Rectal smooth muscle tissue (tissue), 1 donor: ENCODE measurements at regions not wholly inside any gene's neighbourhood (a gene's known extent, or its start where the extent isn't known, plus 50 kb on each side); places are given as distances from the start of the nearest gene placed in this dataset.

Source experiments
- H3K27ac ChIP-seq: one replicate; pipeline ENCODE4 v1.7.0; 2013; ENCODE audit warnings: low read depth, low read length, inconsistent platforms
- H3K27me3 ChIP-seq: one replicate; pipeline ENCODE4 v1.7.0; 2013; ENCODE audit warnings: low read length; ENCODE audit not compliant: control insufficient read depth, insufficient read depth
- H3K36me3 ChIP-seq: one replicate; pipeline ENCODE4 v1.7.0; 2013; ENCODE audit warnings: low read length; ENCODE audit not compliant: control insufficient read depth, insufficient read depth
- H3K4me1 ChIP-seq: one replicate; pipeline ENCODE4 v1.7.0; 2013; ENCODE audit warnings: low read length; ENCODE audit not compliant: control insufficient read depth, insufficient read depth
- H3K4me3 ChIP-seq: one replicate; pipeline ENCODE4 v1.7.0; 2013; ENCODE audit warnings: low read length
- H3K9ac ChIP-seq: one replicate; pipeline ENCODE4 v1.7.0; 2013; ENCODE audit warnings: low read length

DNA sequence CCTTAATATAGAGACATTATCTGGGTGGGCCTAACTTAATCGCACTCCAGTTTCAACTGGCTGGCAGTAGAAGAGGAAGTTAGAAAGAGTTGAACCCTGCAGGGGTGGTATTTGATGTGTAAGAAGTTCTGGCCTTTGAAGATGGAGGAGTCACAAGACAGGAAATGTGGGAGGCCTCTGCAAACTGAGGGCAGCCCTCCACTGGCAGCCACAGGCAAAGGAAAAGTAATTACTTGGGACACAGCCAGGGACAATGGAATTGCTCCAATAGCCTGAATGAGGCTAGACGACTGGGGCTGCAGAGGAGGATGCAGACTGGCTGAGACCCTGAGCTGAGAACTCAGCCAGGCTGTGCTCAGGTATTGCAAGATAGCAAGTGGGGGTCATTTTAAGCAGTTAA lies 703.3 kb upstream of the ARGLU1 start:
- H3K9ac ChIP-seq, result no peak overlapping the region
- H3K4me1 ChIP-seq, result no peaks in the 10 kb centered on the region
- H3K36me3 ChIP-seq, result no peaks in the 10 kb centered on the region
- no peaks in the 10 kb centered on the region for H3K27me3 ChIP-seq
- no peak overlapping the region for H3K27ac ChIP-seq
- no peak overlapping the region for H3K4me3 ChIP-seq

DNA sequence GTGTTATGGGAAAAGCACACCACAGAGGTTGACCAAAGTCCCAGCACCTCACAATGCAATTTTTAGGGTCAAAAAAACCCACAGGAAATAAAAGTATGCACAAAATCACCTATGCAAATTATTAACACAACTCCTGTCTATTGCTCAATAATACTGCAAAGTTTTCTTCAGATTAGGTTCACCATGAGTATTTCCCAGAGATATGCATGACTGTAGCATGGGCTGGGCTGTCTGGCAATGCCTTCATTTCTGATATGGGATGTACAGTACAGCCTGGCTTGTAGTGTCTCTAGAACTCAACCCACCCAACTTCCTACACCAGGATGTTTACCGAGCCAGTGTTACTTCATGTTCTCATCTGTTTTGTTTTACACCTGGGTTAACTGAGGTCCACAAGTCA lies 698.7 kb upstream of the ARGLU1 start:
- Histone ChIP-seq H3K4me1 (no peaks in the 10 kb centered on the region), H3K9ac (no peak overlapping the region)

DNA sequence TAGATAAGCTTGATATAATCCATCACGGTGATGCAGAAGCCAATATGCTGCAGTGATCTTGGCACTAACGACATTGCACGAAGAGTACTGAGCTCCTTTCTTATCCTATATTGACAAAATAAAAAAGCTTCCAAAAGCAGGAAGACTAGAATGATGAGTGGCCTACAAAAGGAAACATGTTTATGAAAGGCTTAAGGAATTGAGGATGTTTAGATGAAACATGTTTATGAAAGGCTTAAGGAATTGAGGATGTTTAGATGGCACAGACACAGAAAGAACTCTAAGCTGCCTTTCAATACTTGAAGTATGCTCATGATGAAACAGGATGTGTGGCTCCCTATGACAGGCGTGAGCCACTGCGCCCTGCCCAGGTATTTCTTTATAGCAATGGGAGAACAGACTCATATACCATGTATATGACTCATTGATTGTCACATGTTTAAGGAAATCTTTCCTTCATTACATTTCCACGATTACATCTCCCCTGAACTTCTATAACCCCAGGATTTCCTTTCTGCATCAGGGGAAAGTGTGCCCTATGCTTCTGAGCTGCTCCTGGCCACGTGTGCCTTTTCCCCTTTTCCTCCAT lies 690.8 kb upstream of the ARGLU1 start:
- no peak overlapping the region for H3K9ac ChIP-seq
- no peak overlapping the region for H3K27ac ChIP-seq
- no peaks in the 10 kb centered on the region for H3K27me3 ChIP-seq
- H3K36me3 ChIP-seq, result no peaks in the 10 kb centered on the region
- H3K4me3 ChIP-seq, result no peak overlapping the region
- no peaks in the 10 kb centered on the region for H3K4me1 ChIP-seq

More for the DNA sequence above, 698.7 kb upstream of the ARGLU1 start:
- H3K4me3 ChIP-seq, result no peak overlapping the region
- H3K27ac ChIP-seq, result no peak overlapping the region
- H3K36me3 ChIP-seq, result no peaks in the 10 kb centered on the region
- H3K27me3 ChIP-seq, result no peaks in the 10 kb centered on the region

GRCh38 chr13:107254392-107254791 lies 686.5 kb upstream of the ARGLU1 start:
- Histone ChIP-seq H3K4me1 (no peaks in the 10 kb centered on the region), H3K27ac (no peak overlapping the region), H3K9ac (no peak overlapping the region), H3K27me3 (no peaks in the 10 kb centered on the region), H3K36me3 (no peaks in the 10 kb centered on the region), H3K4me3 (no peak overlapping the region)

DNA sequence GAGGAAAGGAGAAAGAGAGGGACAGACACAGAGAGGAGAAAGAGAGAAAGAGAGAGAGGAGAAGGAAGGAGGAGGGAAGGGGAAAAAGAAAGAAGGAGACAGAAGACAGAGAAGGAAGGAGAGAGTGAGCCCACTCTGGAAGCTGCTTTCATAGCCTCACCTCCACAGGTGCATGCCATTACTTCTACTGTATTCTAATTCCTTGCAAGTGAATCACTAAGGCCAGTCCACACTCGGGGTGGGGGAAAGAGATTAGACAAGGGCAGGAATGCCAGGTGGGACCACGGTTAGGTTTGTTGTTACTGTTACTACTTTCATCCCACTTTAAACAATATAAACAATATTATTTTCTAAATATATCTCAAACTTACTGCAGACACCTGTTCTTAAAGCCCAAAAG lies 684.5 kb upstream of the ARGLU1 start:
- H3K4me3 ChIP-seq, result no peak overlapping the region
- H3K4me1 ChIP-seq, result no peaks in the 10 kb centered on the region
- H3K27me3 ChIP-seq, result no peaks in the 10 kb centered on the region
- H3K9ac ChIP-seq, result no peak overlapping the region
- no peaks in the 10 kb centered on the region for H3K36me3 ChIP-seq
- no peak overlapping the region for H3K27ac ChIP-seq

- Histone ChIP-seq H3K4me3 (no peak overlapping the region), H3K27ac (no peak overlapping the region), H3K9ac (no peak overlapping the region), H3K4me1 (no peaks in the 10 kb centered on the region), H3K27me3 (no peaks in the 10 kb centered on the region), H3K36me3 (no peaks in the 10 kb centered on the region)
Observed at GRCh38 chr13:107252021-107252420, 684.1 kb upstream of the ARGLU1 start.

GRCh38 chr13:107251341-107251740 lies 683.4 kb upstream of the ARGLU1 start:
- H3K9ac ChIP-seq, result no peak overlapping the region
- H3K4me1 ChIP-seq, result no peaks in the 10 kb centered on the region
- H3K27ac ChIP-seq, result no peak overlapping the region
- H3K4me3 ChIP-seq, result no peak overlapping the region
- no peaks in the 10 kb centered on the region for H3K36me3 ChIP-seq
- no peaks in the 10 kb centered on the region for H3K27me3 ChIP-seq

- Histone ChIP-seq H3K27me3 (no peaks in the 10 kb centered on the region), H3K4me1 (no peaks in the 10 kb centered on the region), H3K36me3 (no peaks in the 10 kb centered on the region), H3K9ac (no peak overlapping the region), H3K4me3 (no peak overlapping the region), H3K27ac (no peak overlapping the region)
Observed at GRCh38 chr13:107250628-107251027, 682.7 kb upstream of the ARGLU1 start.

GRCh38 chr13:107244241-107244640 lies 676.3 kb upstream of the ARGLU1 start:
- H3K4me3 ChIP-seq, result no peak overlapping the region
- no peak overlapping the region for H3K27ac ChIP-seq
- no peaks in the 10 kb centered on the region for H3K36me3 ChIP-seq
- no peak overlapping the region for H3K9ac ChIP-seq
- H3K4me1 ChIP-seq, result no peaks in the 10 kb centered on the region
- no peaks in the 10 kb centered on the region for H3K27me3 ChIP-seq

DNA sequence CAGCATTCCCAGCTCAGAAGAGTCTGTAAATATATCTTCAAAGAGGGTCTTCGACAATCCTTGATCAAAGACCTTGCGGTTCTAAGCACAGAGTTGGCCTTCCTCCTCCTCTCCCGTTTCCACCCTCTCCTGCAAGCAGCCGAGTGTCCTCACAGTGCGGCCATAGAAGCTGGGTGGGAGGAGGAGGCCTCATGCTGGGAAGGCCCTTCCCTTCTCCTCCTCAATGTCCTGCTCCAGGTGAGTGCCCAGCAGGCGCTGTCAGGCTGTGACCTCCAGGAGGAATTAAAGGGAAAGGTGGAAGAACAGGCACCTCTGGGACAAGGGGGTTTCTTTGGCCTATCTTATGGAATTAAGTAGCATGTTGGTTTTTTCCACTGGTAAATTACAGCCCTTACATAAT lies 674.2 kb upstream of the ARGLU1 start:
- H3K27me3 ChIP-seq, result no peaks in the 10 kb centered on the region
- H3K27ac ChIP-seq, result no peak overlapping the region
- no peaks in the 10 kb centered on the region for H3K4me1 ChIP-seq
- no peaks in the 10 kb centered on the region for H3K36me3 ChIP-seq
- no peak overlapping the region for H3K9ac ChIP-seq
- H3K4me3 ChIP-seq, result no peak overlapping the region

GRCh38 chr13:107241381-107241780 lies 673.4 kb upstream of the ARGLU1 start:
- no peak overlapping the region for H3K4me3 ChIP-seq
- no peaks in the 10 kb centered on the region for H3K27me3 ChIP-seq
- no peak overlapping the region for H3K9ac ChIP-seq
- no peaks in the 10 kb centered on the region for H3K36me3 ChIP-seq
- H3K27ac ChIP-seq, result no peak overlapping the region
- no peaks in the 10 kb centered on the region for H3K4me1 ChIP-seq

GRCh38 chr13:107239213-107239612 lies 671.3 kb upstream of the ARGLU1 start:
- H3K36me3 ChIP-seq, result no peaks in the 10 kb centered on the region
- H3K4me1 ChIP-seq, result no peaks in the 10 kb centered on the region
- H3K4me3 ChIP-seq, result no peak overlapping the region
- no peak overlapping the region for H3K27ac ChIP-seq
- H3K27me3 ChIP-seq, result no peaks in the 10 kb centered on the region
- H3K9ac ChIP-seq, result no peak overlapping the region

- H3K9ac ChIP-seq, result no peak overlapping the region
- no peaks in the 10 kb centered on the region for H3K4me1 ChIP-seq
- no peaks in the 10 kb centered on the region for H3K27me3 ChIP-seq
- H3K4me3 ChIP-seq, result no peak overlapping the region
- no peak overlapping the region for H3K27ac ChIP-seq
- H3K36me3 ChIP-seq, result no peaks in the 10 kb centered on the region
Observed at GRCh38 chr13:107238262-107238981, 670.5 kb upstream of the ARGLU1 start.
